ENCODE measurements at regions not wholly inside any gene's neighbourhood (a gene's known extent, or its start where the extent isn't known, plus 50 kb on each side); places are given as distances from the start of the nearest gene placed in this dataset.
A peak's percentile ranks its signal among the peaks of the same experiment; 100 is the strongest.
"Not testable (repeated sequence)": the region's sequence is repeated elsewhere in the genome, so short reads cannot be mapped to it uniquely, and the experiment has no call there.

- no peak overlapping the region for H3K4me3 ChIP-seq (ENCODE audit: low read depth, low read length)
- no peak for TF ChIP-seq CTCF (IDR thresholded peaks at IDR 0.05; ENCODE audit: low read depth, low read length, missing control alignments)
- DNase-seq (ENCODE audit: low read depth), result no peak
- in situ Hi-C loops (cut with HindIII; ENCODE audit: low sequenced_read_pairs), result no loop called here
Observed at GRCh38 chr14:28629328-28630004, 137.1 kb upstream of the FOXG1 start.

GRCh38 chr14:28630100-28630499, 136.5 kb upstream of the FOXG1 start:
- TF ChIP-seq CTCF (IDR thresholded peaks at IDR 0.05; ENCODE audit: low read depth, low read length, missing control alignments), result no peak
- in situ Hi-C loops (cut with HindIII; ENCODE audit: low sequenced_read_pairs), result no loop called here
- H3K4me3 ChIP-seq (ENCODE audit: low read depth, low read length), result no peak overlapping the region
- no peak for DNase-seq (ENCODE audit: low read depth)

- TF ChIP-seq CTCF (IDR thresholded peaks at IDR 0.05; ENCODE audit: low read depth, low read length, missing control alignments), result peak; percentile 10
- peak; percentile 35 for DNase-seq (ENCODE audit: low read depth)
- in situ Hi-C loops (cut with HindIII; ENCODE audit: low sequenced_read_pairs), result no loop called here
- H3K4me3 ChIP-seq (ENCODE audit: low read depth, low read length), result no peak overlapping the region
Observed at GRCh38 chr14:28635387-28635786, 131.2 kb upstream of the FOXG1 start.

GRCh38 chr14:28635816-28636215, 130.8 kb upstream of the FOXG1 start:
- DNase-seq (ENCODE audit: low read depth); in situ Hi-C loops (cut with HindIII; ENCODE audit: low sequenced_read_pairs); H3K4me3 ChIP-seq (ENCODE audit: low read depth, low read length): not testable (repeated sequence)

GRCh38 chr14:28641189-28641588, 125.4 kb upstream of the FOXG1 start:
- H3K4me3 ChIP-seq (ENCODE audit: low read depth, low read length); in situ Hi-C loops (cut with HindIII; ENCODE audit: low sequenced_read_pairs); DNase-seq (ENCODE audit: low read depth): not testable (repeated sequence)

GRCh38 chr14:28651148-28651547, 115.4 kb upstream of the FOXG1 start:
- no peak for TF ChIP-seq CTCF (IDR thresholded peaks at IDR 0.05; ENCODE audit: low read depth, low read length, missing control alignments)
- in situ Hi-C loops (cut with HindIII; ENCODE audit: low sequenced_read_pairs), result no loop called here
- H3K4me3 ChIP-seq (ENCODE audit: low read depth, low read length), result no peak overlapping the region
- DNase-seq (ENCODE audit: low read depth), result peak; percentile 67

GRCh38 chr14:28652782-28653181, 113.8 kb upstream of the FOXG1 start:
- no peak overlapping the region for H3K4me3 ChIP-seq (ENCODE audit: low read depth, low read length)
- no peak for TF ChIP-seq CTCF (IDR thresholded peaks at IDR 0.05; ENCODE audit: low read depth, low read length, missing control alignments)
- in situ Hi-C loops (cut with HindIII; ENCODE audit: low sequenced_read_pairs), result no loop called here
- peak; percentile 73 for DNase-seq (ENCODE audit: low read depth)

- TF ChIP-seq CTCF (IDR thresholded peaks at IDR 0.05; ENCODE audit: low read depth, low read length, missing control alignments), result no peak
- DNase-seq (ENCODE audit: low read depth), result no peak
- no peak overlapping the region for H3K4me3 ChIP-seq (ENCODE audit: low read depth, low read length)
- in situ Hi-C loops (cut with HindIII; ENCODE audit: low sequenced_read_pairs), result no loop called here
Observed at GRCh38 chr14:28653521-28653920, 113.1 kb upstream of the FOXG1 start.
